ENCODE measurements at regions not wholly inside any gene's neighbourhood (a gene's known extent, or its start where the extent isn't known, plus 50 kb on each side); places are given as distances from the start of the nearest gene placed in this dataset.

GRCh38 chr2:239729151-239729550 is 296.0 kb downstream of the NDUFA10 start:
- ChIA-PET CTCF (no interaction called here), POLR2A (no interaction called here)
- TF ChIP-seq CTCF (IDR thresholded peaks at IDR 0.05; ENCODE audit: control extremely low read depth, extremely low read depth, low read depth, missing control alignments): no peak
- no peak for DNase-seq (ENCODE audit: extremely low spot score)

GRCh38 chr2:239728751-239729150 is 296.4 kb downstream of the NDUFA10 start:
- DNase-seq (ENCODE audit: extremely low spot score): no peak
- no peak for TF ChIP-seq CTCF (IDR thresholded peaks at IDR 0.05; ENCODE audit: control extremely low read depth, extremely low read depth, low read depth, missing control alignments)
- ChIA-PET POLR2A (no interaction called here), CTCF (no interaction called here)

- DNase-seq (ENCODE audit: extremely low spot score): no peak
- TF ChIP-seq CTCF (IDR thresholded peaks at IDR 0.05; ENCODE audit: control extremely low read depth, extremely low read depth, low read depth, missing control alignments): no peak
- ChIA-PET CTCF (no interaction called here), POLR2A (no interaction called here)
These were observed 297.2 kb downstream of the NDUFA10 start for GRCh38 chr2:239727776-239728600.

- TF ChIP-seq CTCF (IDR thresholded peaks at IDR 0.05; ENCODE audit: control extremely low read depth, extremely low read depth, low read depth, missing control alignments): no peak
- no peak for DNase-seq (ENCODE audit: extremely low spot score)
- POLR2A ChIA-PET: no interaction called here
- CTCF ChIA-PET: no interaction called here
These were observed 297.9 kb downstream of the NDUFA10 start for GRCh38 chr2:239727182-239727775.

- CTCF ChIA-PET: no interaction called here
- no peak for DNase-seq (ENCODE audit: extremely low spot score)
- POLR2A ChIA-PET: no interaction called here
- no peak for TF ChIP-seq CTCF (IDR thresholded peaks at IDR 0.05; ENCODE audit: control extremely low read depth, extremely low read depth, low read depth, missing control alignments)
These were observed 298.4 kb downstream of the NDUFA10 start for GRCh38 chr2:239726631-239727181.

GRCh38 chr2:239726091-239726591 is 299.0 kb downstream of the NDUFA10 start:
- POLR2A ChIA-PET: no interaction called here
- no peak for TF ChIP-seq CTCF (IDR thresholded peaks at IDR 0.05; ENCODE audit: control extremely low read depth, extremely low read depth, low read depth, missing control alignments)
- no peak for DNase-seq (ENCODE audit: extremely low spot score)
- CTCF ChIA-PET: no interaction called here

Data from GM10248 (cell line).